T-helper 2 cell treated with Interferon-gamma antibody and Interleukin-4, amounts not matched to agents 5 μg/mL and 100 μg/mL, for 36 hours (primary cell): ENCODE measurements at regions not wholly inside any gene's neighbourhood (a gene's known extent, or its start where the extent isn't known, plus 50 kb on each side); places are given as distances from the start of the nearest gene placed in this dataset.
"Not testable (repeated sequence)": the region's sequence is repeated elsewhere in the genome, so short reads cannot be mapped to it uniquely, and the experiment has no call there.

Experiments used
- DNase-seq: peaks from one replicate; pipeline ENCODE4 v3.0.0; 2021; ENCODE audit warnings: low spot score
- H3K27ac Mint-ChIP-seq: one replicate; pipeline ENCODE4 v1.8.0; 2021; ENCODE audit warnings: mild to moderate bottlenecking, mixed read lengths
- H3K27me3 Mint-ChIP-seq: one replicate; pipeline ENCODE4 v1.8.0; 2021; ENCODE audit warnings: low read depth, mixed read lengths
- H3K36me3 Mint-ChIP-seq: one replicate; pipeline ENCODE4 v1.8.0; 2021; ENCODE audit warnings: low read depth, mixed read lengths
- H3K4me1 Mint-ChIP-seq: one replicate; pipeline ENCODE4 v1.8.0; 2021; ENCODE audit warnings: low read depth, mixed read lengths
- H3K4me3 Mint-ChIP-seq: one replicate; pipeline ENCODE4 v1.8.0; 2022; ENCODE audit warnings: mild to moderate bottlenecking, moderate library complexity, mixed read lengths
- H3K9me3 Mint-ChIP-seq: one replicate; pipeline ENCODE4 v1.8.0; 2021; ENCODE audit warnings: mixed read lengths

GRCh38 chr2:82055846-82056245, 1751.3 kb upstream of the LRRTM1 start:
- Mint-ChIP-seq H3K36me3 (no peaks in the 10 kb centered on the region), H3K4me1 (no peaks in the 10 kb centered on the region), H3K27me3 (no peaks in the 10 kb centered on the region), H3K4me3 (no peak overlapping the region), H3K9me3 (peaks cover 36% of the 10 kb centered on the region), H3K27ac (no peak overlapping the region)
- DNase-seq: no peak

GRCh38 chr2:82043867-82044266, 1739.3 kb upstream of the LRRTM1 start:
- H3K27ac Mint-ChIP-seq: no peak overlapping the region
- H3K4me1 Mint-ChIP-seq: no peaks in the 10 kb centered on the region
- peaks cover 39% of the 10 kb centered on the region for H3K9me3 Mint-ChIP-seq
- DNase-seq: no peak
- no peaks in the 10 kb centered on the region for H3K27me3 Mint-ChIP-seq
- no peak overlapping the region for H3K4me3 Mint-ChIP-seq
- H3K36me3 Mint-ChIP-seq: no peaks in the 10 kb centered on the region

GRCh38 chr2:82027921-82028615, 1723.5 kb upstream of the LRRTM1 start:
- Mint-ChIP-seq H3K4me1 (no peaks in the 10 kb centered on the region), H3K4me3 (no peak overlapping the region), H3K36me3 (no peaks in the 10 kb centered on the region), H3K27ac (no peak overlapping the region), H3K27me3 (no peaks in the 10 kb centered on the region), H3K9me3 (peaks cover 43% of the 10 kb centered on the region)
- no peak for DNase-seq

- Mint-ChIP-seq H3K4me1 (no peaks in the 10 kb centered on the region), H3K9me3 (peaks cover 53% of the 10 kb centered on the region), H3K36me3 (no peaks in the 10 kb centered on the region), H3K27me3 (no peaks in the 10 kb centered on the region), H3K27ac (no peak overlapping the region), H3K4me3 (no peak overlapping the region)
- DNase-seq: no peak
These were observed 1719.2 kb upstream of the LRRTM1 start for GRCh38 chr2:82023710-82024109.

- peaks cover 10% of the 10 kb centered on the region for H3K9me3 Mint-ChIP-seq
- H3K36me3 Mint-ChIP-seq: no peaks in the 10 kb centered on the region
- H3K4me3 Mint-ChIP-seq: no peak overlapping the region
- no peak overlapping the region for H3K27ac Mint-ChIP-seq
- H3K4me1 Mint-ChIP-seq: no peaks in the 10 kb centered on the region
- no peaks in the 10 kb centered on the region for H3K27me3 Mint-ChIP-seq
- no peak for DNase-seq
These were observed 1709.1 kb upstream of the LRRTM1 start for GRCh38 chr2:82013641-82014040.

- Mint-ChIP-seq H3K9me3 (peaks cover 32% of the 10 kb centered on the region), H3K36me3 (no peaks in the 10 kb centered on the region), H3K27me3 (no peaks in the 10 kb centered on the region), H3K4me3 (no peak overlapping the region), H3K4me1 (no peaks in the 10 kb centered on the region), H3K27ac (no peak overlapping the region)
- DNase-seq: no peak
These were observed 1702.6 kb upstream of the LRRTM1 start for GRCh38 chr2:82007071-82007664.

GRCh38 chr2:82005889-82006288, 1701.3 kb upstream of the LRRTM1 start:
- peaks cover 37% of the 10 kb centered on the region for H3K9me3 Mint-ChIP-seq
- H3K4me3 Mint-ChIP-seq, H3K27ac Mint-ChIP-seq, H3K36me3 Mint-ChIP-seq, H3K27me3 Mint-ChIP-seq, DNase-seq, H3K4me1 Mint-ChIP-seq: not testable (repeated sequence)

- Mint-ChIP-seq H3K36me3 (no peaks in the 10 kb centered on the region), H3K4me3 (no peak overlapping the region), H3K9me3 (peaks cover 47% of the 10 kb centered on the region), H3K4me1 (no peaks in the 10 kb centered on the region), H3K27ac (no peak overlapping the region), H3K27me3 (no peaks in the 10 kb centered on the region)
- no peak for DNase-seq
These were observed 1697.1 kb upstream of the LRRTM1 start for GRCh38 chr2:82001614-82002013.

- H3K27ac Mint-ChIP-seq: no peak overlapping the region
- DNase-seq: no peak
- no peaks in the 10 kb centered on the region for H3K27me3 Mint-ChIP-seq
- no peak overlapping the region for H3K4me3 Mint-ChIP-seq
- no peaks in the 10 kb centered on the region for H3K36me3 Mint-ChIP-seq
- H3K9me3 Mint-ChIP-seq: peaks cover 48% of the 10 kb centered on the region
- H3K4me1 Mint-ChIP-seq: no peaks in the 10 kb centered on the region
These were observed 1696.1 kb upstream of the LRRTM1 start for GRCh38 chr2:82000606-82001005.

GRCh38 chr2:81996332-81996731, 1691.8 kb upstream of the LRRTM1 start:
- no peak for DNase-seq
- Mint-ChIP-seq H3K4me1 (no peaks in the 10 kb centered on the region), H3K27ac (no peak overlapping the region), H3K27me3 (no peaks in the 10 kb centered on the region), H3K36me3 (no peaks in the 10 kb centered on the region), H3K9me3 (peaks cover 41% of the 10 kb centered on the region), H3K4me3 (no peak overlapping the region)

GRCh38 chr2:81991282-81991681, 1686.7 kb upstream of the LRRTM1 start:
- DNase-seq: no peak
- Mint-ChIP-seq H3K36me3 (no peaks in the 10 kb centered on the region), H3K27ac (no peak overlapping the region), H3K9me3 (peaks cover 34% of the 10 kb centered on the region), H3K4me1 (no peaks in the 10 kb centered on the region), H3K27me3 (no peaks in the 10 kb centered on the region), H3K4me3 (no peak overlapping the region)

- Mint-ChIP-seq H3K36me3 (no peaks in the 10 kb centered on the region), H3K4me1 (no peaks in the 10 kb centered on the region), H3K27me3 (no peaks in the 10 kb centered on the region), H3K27ac (no peak overlapping the region), H3K4me3 (no peak overlapping the region), H3K9me3 (peaks cover 30% of the 10 kb centered on the region)
- no peak for DNase-seq
These were observed 1682.8 kb upstream of the LRRTM1 start for GRCh38 chr2:81987370-81987769.

GRCh38 chr2:81984969-81985637, 1680.6 kb upstream of the LRRTM1 start:
- H3K4me1 Mint-ChIP-seq: no peaks in the 10 kb centered on the region
- H3K36me3 Mint-ChIP-seq: no peaks in the 10 kb centered on the region
- no peak for DNase-seq
- H3K27me3 Mint-ChIP-seq: no peaks in the 10 kb centered on the region
- no peak overlapping the region for H3K27ac Mint-ChIP-seq
- H3K9me3 Mint-ChIP-seq: peaks cover 29% of the 10 kb centered on the region
- no peak overlapping the region for H3K4me3 Mint-ChIP-seq

- Mint-ChIP-seq H3K9me3 (peaks cover 34% of the 10 kb centered on the region), H3K4me3 (no peak overlapping the region), H3K4me1 (no peaks in the 10 kb centered on the region), H3K36me3 (no peaks in the 10 kb centered on the region), H3K27me3 (no peaks in the 10 kb centered on the region), H3K27ac (no peak overlapping the region)
- no peak for DNase-seq
These were observed 1677.0 kb upstream of the LRRTM1 start for GRCh38 chr2:81981585-81981984.
